ENCODE measurements at regions not wholly inside any gene's neighbourhood (a gene's known extent, or its start where the extent isn't known, plus 50 kb on each side); places are given as distances from the start of the nearest gene placed in this dataset.
"Not testable (repeated sequence)": the region's sequence is repeated elsewhere in the genome, so short reads cannot be mapped to it uniquely, and the experiment has no call there.

DNA sequence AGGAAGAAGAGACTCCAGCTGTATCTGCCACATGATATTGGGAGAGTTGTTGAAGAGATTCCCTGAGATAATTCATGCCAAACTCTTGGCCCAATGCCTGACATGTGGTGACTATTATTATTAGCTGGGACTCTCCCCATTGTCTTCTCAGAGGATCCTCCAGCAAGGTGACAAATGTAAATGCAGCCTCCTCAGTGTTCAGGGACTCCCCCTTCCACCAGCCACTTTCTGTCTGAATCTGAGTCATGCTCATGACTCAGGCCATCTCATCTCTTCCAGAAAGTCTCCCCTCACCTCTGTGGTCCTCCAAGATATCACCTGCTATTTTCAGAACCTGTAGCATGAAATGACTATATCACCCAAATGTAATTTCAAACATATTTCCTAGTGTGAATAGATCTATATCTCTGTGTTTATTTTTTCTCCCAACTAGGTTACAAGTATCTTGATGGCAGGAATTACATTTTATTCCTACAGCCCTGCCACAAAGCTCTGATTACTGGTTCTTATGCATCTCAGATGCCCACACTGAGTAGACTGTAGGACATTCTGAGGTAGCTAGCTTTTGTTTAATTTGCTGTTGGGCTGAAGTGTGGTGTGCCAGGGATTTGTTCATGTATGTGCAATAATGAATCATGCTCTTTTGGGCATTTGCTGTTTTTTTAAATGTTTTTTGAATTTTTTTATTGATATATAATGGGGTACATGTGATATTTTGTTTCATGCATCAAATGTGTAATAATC, 126.6 kb upstream of the IL12B start:
- DNase-seq (ENCODE audit: low read depth in 2 of 2), result peak in 1 of 2 donors; percentile 24

DNA sequence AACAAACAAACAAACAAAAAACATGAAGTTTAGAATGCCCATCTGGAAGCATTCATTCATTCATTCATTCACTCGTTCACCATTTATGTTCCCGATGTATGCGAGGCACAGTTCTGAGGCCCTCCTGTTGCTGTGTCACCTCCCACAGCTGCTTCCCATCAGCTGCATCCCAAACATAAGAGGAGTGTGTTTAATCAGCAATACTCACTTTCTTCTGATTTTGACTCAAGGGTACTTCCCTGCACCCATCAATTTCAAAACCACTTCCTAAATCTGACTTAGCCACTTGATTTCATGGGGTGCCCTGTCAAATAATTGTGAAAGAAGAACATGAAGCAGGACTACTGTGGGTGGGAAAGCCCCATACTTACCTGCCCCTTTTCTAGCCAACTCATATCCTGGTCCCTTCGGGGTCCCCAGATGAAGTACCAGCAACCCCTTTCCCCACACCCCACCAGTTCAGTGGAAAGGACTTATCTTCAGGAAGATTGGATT, 128.0 kb upstream of the IL12B start:
- no peak for DNase-seq (ENCODE audit: low read depth in 2 of 2)

DNA sequence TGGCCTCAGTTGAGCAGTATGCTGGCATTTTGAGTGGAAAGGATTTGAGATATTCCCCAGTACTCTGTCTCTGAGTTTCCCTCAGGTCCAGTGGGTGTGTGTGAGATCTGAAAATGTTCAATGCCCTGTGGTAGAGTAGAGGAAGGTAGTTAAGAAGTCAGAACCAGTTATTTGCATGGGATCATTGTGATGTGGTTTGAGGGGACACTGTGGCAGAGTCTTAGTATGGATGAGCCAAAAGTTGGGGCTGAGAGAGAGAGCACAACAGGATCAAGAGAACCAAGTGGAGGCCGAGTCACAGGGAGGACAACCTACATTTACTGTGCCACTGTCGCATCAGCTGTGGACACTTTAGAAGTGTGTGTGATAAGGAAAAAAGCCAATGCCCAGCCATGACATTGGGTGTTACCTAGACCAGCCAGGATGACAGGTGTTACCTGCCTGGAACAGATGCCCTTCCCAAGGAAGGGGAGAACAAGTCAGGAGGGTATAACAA, 128.9 kb upstream of the IL12B start:
- no peak for DNase-seq (ENCODE audit: low read depth in 2 of 2)

DNA sequence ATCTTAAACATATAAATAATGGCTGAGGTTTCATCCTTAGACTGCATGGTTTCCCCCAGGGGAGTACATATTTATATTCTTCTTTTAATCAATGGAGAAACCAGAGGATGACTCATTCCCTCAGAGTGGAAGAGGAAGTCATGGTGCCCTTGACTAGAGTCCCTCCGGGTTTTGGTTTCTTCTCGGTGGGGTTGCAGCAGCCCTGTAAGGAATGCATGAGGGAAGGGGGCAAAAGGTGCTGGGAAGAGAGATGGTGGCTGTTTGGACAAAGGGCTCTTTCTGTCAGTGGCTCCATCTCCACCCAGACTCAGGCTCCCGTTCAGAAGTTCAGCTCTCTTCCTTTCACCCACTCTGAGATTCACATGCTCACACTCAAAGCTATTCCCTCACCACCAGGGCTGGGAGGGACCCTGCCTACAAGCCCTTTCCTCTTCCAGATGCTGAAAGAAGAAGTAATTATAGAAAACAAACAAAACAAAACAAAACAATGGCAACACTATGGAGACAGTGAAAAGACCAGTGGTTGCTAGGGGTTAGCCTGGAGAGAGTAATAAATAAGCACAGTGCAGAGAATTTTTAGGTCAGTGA, 129.8 kb upstream of the IL12B start:
- no peak for DNase-seq (ENCODE audit: low read depth in 2 of 2)

DNA sequence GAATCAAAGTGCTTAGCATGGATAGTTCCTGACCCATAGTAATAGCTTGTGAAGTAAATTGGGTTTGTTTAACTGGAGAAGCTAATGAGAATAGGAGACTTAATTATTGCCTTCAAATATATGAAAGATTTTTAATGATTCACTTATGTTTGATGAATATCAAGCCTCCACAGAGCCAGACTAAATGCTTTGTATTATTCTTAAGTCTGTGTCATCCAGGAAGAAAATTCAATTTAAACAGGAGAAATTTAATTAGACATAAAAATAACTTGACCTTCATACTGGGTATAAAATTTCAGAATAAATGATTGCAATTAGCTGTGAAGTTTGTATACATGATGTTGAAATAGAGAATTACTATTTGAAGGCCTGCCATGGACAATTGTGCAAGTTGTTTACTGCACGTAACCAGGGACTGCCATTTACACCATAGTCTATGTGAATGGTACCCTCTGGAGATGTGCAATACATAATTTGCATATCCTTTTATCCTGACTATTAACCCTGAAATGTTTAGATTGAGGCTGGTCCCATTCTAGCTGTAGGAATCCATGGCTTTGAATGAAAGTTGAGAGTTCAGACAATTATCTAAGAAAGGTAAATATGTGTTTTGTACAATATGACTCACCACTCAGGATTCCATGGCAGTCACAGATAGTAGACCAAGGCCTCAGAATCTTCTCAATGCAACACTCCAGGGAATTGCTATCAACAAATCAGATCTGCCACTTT, 133.5 kb upstream of the IL12B start:
- DNase-seq (ENCODE audit: low read depth in 2 of 2), result no peak

DNA sequence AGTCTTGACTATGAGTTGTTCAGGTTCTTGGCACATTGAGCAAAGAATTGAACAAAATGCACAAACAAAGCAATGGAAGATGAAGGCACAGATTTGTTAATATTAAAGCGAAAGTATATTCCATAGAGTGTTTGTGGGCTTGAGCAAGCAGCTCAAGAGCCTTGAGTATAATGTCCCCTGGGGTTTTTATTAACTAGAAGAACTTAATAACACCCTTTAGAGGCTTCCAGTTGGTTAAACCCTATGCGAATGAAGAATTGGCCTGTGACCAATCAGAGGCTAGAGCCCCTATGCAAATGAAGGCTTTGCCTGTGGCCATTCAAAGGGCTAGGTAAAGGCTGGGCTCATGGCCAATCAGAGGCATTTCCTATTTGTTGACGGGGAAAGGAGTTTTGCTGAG, 135.3 kb upstream of the IL12B start:
- DNase-seq (ENCODE audit: low read depth in 2 of 2), result no peak

DNA sequence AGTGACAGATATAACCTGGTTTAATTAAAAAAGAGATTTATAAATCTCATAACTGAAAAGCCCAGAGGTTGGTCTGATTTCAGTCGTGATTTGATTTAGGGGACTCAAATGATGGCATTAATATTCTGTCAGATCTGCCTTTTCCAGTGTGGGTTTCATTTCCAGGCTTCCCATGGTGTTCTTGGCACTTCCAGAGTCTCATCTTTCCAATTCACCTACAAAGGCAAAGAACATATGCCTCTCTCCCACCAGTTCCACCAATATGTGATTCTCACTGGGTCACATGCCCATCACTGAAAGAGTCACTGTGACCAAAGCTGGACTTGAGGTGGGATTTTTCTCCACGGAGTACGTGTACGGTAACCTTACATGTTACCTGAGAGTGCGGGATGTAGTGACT, 137.4 kb upstream of the IL12B start:
- DNase-seq (ENCODE audit: low read depth in 2 of 2), result no peak

DNA sequence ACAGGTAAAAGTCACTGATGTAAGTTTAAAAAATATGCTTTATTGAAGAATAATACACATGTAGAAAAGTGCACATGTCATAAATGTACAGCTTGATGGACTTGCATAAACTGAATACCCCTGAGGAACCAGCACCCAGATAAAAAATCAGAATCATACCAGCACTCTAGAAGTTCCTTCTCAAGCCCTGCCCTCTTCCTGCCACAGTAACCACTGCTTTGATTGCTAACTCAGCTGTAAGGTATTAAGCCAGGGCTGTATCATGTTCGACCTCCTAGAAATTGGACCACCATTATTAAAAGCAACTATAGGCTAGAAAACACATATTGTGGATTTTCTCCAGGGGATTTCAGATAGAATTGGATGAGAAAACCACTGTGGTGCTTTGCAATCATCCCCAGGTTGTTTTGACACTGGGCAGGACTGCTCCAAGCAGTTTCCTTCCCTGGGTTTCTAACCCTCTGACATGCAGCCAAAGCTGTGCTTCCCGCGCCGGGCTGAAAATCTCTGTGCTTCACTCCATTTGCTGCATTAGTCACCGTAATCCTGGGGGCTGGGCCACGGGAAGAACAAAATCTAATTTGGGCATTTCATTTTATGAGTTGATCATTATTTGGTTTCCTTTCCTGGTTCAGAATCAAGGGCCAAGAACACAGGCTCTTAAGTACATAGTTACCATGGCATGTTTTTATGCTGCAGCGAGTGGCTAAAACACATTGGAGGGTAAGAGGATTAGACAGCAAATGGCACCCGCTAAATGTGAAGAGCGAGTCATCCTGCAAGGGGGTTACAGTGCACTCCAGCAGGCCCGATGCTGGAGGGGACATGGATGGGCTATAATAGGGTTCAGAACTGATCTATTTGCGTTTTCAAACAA, 139.4 kb upstream of the IL12B start:
- DNase-seq (ENCODE audit: low read depth in 2 of 2), result no peak

DNA sequence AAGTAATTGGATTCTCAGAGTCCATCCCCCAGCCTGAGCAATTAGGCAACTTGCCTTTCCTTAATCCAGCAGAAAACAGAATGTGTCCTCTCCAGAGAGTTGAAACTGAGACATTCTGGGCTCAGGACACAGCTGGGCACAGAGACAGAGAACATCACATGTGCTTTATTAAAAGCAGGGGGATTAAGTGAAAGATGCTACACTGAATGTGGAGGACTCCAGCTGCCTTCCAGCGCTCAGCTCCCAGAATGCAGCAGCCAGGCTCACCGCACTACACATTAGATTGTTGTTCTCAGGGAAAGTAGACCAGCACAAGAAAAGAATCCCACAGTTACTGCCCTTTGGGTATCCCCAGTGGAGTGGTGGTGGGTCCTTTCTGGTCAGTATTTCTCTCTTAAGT, 141.6 kb upstream of the IL12B start:
- no peak for DNase-seq (ENCODE audit: low read depth in 2 of 2)

DNA sequence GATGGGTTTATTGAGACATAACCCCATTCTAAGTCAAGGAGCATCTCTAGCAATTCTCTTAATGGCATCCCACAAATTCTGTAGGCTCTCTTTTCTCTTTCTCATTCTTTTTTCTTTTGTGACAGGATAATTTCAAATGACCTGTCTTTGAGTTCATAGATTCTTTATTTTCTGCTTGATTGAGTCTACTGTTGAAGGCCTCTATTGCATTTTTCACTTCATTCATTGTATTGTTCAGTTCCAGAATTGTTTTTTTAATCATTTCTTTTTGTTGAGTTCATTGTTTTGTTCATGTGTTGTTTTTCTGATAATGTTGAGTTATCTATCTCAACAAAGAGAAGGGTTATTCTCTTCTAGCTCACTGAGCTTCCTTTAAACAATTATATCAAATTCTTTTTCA, 144.7 kb upstream of the IL12B start:
- no peak for DNase-seq (ENCODE audit: low read depth in 2 of 2)

DNA sequence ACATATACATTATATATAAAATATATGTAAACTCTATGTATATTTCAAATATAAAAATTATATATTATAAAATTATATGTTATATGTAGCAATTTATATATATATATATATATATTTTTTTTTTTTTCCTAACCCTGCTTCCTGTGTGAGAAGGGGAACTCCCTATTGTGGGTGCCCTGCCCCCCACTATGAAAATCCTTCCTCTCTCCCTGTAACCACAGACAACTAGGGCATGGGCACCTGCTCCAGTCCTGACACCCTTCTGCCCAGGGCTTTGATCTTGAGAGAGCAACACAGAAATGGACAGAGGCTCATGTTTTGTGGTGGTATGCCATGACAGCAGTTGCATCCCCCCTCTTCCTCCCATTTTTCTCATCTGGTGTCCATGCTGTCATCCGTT, 148.7 kb upstream of the IL12B start:
- no peak for DNase-seq (ENCODE audit: low read depth in 2 of 2)

DNA sequence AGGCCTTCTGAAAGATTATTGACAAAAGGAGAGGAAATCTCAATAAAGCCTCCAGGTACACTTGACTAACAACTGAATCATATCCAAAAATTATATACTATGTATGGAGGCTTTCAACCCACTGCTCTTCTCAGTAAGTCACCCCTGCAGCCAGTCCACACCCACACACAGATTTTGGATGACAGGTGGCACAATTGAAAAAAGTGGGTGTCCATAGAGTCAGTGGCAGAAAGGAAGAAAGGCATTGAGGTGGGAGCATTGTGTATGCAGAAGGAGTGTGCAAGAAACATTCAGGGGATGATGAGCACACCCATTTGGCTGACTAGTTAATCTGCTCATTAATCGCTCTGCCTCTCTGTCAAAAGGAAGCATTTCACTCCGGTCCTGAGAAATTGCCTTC, 150.6 kb upstream of the IL12B start:
- no peak for DNase-seq (ENCODE audit: low read depth in 2 of 2)

DNA sequence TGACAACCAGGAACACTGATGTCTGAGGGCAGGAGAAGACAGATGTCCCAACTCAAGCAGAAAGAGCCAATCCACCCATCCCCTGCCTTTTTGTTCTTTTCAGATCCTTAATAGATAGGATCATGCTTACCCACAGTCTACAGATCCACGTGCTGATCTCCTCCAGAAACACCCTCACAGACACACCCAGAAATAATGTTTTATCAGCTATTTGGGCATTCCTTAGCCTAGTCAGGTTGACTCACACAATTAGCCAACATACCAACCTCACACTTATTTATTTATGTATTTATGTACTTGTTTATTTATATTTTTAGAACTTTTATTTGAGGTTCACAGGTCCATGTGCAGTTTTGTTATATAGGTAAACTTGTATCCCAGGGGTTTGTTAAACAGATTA, 151.5 kb upstream of the IL12B start:
- DNase-seq (ENCODE audit: low read depth in 2 of 2), result no peak

DNA sequence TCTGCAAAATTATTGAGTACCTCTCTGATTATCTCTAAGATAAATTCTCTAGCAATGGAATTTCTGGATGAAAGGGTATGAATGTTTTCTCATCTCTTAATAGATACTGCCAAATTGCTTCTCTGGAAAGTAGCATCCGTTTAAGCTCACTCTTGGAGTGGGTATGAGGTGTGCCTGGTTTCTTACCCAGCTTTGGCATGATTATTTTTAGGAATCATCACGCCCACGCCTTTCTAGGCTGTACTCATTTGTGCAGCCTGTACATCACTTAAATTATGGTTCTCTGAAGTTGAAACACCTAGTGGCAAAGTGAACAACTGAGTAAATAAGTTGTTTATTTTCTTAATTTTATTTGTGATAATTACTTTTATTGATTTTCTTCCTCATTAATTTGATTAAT, 156.5 kb upstream of the IL12B start:
- no peak for DNase-seq (ENCODE audit: low read depth in 2 of 2)

DNA sequence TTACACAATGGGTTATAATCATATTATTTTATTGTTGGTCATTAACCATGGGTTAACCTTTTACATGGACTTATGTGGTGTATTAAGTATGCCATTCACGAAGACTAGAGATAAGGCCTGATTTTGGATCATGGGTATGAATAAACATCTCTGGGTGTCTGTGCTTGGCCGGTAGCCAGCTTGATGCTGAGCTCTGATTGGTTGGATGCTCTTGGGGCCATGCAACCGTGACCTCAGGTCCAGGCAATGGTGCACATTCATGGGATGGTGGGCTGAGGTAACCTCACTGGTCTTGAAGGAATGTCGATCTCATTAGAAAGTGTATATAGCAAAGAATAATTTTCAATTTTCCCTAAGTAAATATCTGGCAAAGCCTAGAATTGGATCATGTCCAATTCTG, 158.2 kb upstream of the IL12B start:
- DNase-seq (ENCODE audit: low read depth in 2 of 2), result no peak

DNA sequence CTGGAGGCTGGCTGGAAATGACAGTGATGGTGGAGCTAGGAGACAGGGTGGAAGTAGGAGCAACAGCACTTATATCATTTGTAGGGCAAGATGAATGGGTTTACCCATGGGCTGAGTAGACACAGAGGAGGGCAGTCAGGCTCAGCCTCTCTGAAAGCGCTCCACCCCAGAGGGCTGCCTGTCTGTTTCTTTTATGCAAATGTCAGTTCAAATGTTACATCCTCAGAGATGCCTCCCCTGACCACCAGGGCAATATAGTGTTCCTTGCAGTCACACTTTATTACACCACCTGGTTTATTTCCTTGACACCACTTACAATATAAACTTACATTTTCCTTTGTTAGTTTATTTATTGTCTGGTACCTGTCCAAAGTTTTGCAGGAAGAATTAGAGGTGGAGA, 159.5 kb upstream of the IL12B start:
- DNase-seq (ENCODE audit: low read depth in 2 of 2), result no peak

DNA sequence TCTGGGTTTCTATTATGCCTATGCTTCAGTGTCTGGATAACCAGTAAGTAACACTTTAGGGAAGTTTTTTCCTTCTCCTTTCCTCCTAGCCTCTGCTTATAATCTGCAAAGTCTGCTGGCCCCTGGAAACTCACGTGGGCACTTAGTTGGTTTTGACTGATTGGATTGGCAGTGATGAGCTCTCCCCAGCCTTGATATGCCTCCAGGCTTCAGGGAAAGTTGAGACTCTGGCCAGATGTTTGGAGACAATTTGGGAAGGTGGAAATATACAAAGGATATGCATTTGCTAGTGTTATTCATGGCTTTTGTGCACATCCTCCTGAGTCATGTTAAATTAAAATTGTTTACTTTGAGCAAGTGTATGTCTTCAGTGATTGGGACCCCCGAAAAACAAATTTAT, 160.2 kb upstream of the IL12B start:
- DNase-seq (ENCODE audit: low read depth in 2 of 2), result no peak

DNA sequence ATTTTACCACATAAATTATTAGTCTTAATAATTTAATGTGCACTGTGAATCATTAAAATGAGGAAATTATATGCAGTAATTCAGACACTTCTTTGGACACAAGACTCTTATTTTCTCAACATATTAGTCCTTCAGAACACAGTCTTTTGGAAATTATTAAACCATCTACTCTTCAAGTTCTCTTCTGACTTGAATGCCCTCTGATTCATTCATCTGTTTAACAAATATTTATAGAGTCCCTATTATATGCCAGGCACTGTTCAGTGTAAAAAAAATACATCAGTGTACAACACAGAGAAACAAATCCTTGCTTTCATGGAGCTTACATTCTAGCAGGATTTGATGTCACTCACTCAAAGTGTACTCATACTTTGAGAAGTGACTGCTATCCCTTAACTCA, 163.4 kb upstream of the IL12B start:
- DNase-seq (ENCODE audit: low read depth in 2 of 2), result no peak

DNA sequence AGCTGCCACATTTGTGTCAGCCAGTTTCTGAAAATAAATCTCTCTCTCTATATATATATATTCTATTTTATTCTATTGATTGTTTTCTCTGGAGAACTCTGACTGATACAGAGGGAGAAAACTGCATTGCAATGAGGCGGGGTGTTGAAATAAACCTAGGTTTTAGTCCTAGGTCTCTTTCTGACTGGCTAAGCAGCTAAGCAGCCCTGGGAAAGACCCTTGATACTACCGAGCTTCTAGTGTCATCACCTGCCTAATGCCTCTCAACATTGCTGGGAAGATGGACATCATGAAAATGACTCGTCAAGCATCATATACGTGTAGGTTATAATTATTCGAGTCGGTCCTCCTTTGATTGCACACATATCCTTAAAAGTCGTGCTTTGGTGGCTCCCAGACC, 166.5 kb upstream of the IL12B start:
- no peak for DNase-seq (ENCODE audit: low read depth in 2 of 2)

DNA sequence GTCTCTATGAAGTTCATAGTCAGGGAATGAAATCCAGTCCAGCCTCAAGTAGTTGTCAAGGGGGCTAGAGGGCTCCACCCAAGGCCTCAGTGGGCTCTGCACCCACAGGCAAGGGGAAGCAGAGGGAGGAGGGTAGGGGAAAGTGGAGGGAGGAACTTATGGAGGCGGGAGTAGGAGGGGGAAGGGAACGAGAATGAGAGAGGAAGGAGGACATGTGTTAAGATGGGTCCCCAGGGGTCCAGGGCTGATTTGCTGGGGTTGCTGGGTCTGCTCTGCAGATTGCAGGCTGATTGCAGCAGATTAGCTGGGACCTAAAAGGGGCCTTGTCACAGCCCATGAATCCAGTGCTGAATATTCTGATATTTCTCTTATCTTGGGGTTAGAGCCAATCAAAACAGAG, 166.9 kb upstream of the IL12B start:
- DNase-seq (ENCODE audit: low read depth in 2 of 2), result no peak

DNA sequence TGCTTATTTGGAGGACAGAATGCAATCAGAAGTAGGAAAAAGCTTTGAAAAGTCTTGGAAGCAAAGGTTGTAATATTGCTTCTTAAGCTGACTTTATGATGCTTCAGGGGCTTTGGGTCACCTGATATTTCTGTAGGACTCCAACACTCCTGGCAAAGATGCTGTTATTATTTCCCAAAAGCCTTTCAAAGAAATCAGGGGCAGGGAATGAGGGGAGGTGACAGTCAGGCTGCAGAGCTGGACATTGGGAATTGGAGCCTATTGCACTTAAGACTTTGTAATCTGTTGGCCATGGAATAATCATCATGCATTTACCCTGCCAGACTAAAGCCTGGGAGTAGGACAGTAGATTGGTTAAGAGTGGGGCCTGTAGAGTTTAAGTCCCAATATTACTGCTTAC, 168.3 kb upstream of the IL12B start:
- no peak for DNase-seq (ENCODE audit: low read depth in 2 of 2)

DNA sequence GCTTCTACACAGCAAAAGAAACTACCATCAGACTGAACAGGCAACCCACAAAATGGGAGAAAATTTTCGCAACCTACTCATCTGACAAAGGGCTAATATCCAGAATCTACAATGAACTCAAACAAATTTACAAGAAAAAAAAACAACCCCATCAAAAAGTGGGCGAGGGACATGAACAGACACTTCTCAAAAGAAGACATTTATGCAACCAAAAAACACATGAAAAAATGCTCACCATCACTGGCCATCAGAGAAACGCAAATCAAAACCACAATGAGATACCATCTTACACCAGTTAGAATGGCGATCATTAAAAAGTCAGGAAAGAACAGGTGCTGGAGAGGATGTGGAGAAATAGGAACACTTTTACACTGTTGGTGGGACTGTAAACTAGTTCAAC, 171.8 kb upstream of the IL12B start:
- not testable (repeated sequence) for DNase-seq (ENCODE audit: low read depth in 2 of 2)

All from stimulated activated CD4-positive, alpha-beta T cell treated with anti-CD3 and anti-CD28 coated beads, Interleukin-1b, Interleukin-23, amount 100 ng/mL, for 1 hour (primary cell).